T47D (cell line): ENCODE measurements at regions not wholly inside any gene's neighbourhood (a gene's known extent, or its start where the extent isn't known, plus 50 kb on each side); places are given as distances from the start of the nearest gene placed in this dataset.

Experiments
- DNase-seq, 2 experiments: peaks; one replicate each; pipeline versions ENCODE4 v3.0.0 to v3.0.0-alpha.2; 2011 to 2012; ENCODE audit warnings: low read depth in 1 of 2, low spot score in 1 of 2
- JUND ChIP-seq: IDR thresholded peaks from 2 replicates; pipeline ENCODE4 v1.6.1; 2012; ENCODE audit warnings: low read depth
- in situ Hi-C: cut with HindIII; loops from 2 replicates; pipeline ENCODE4 v1.10.0; 2016; ENCODE audit warnings: low sequenced_read_pairs, low pct_unique_long_range_greater_than_20kb

DNA sequence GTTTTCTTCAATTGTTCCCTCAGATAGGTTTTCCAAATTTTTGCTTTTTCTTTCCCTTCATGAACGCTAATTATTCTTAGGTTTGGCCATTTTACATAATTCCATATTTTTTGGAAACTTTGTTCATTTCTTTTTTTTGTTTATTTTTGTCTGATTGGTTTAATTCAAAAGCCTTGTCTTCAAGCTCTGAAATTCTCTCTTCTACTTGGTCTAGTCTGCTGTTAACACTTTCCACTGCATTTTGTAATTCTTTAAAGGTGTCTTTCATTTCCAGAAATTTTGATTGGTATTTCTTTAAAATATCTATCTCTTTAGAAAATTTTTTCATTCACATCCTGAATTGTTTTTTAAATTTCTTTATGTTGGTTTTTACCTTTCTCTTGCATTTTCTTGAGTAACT is 63.9 kb upstream of the VLDLR start:
- in situ Hi-C loops: no loop called here
- DNase-seq: no peak
- TF ChIP-seq JUND: no peak

- peak in 1 of 2 experiments; percentile 6 for DNase-seq
These were observed 62.1 kb upstream of the VLDLR start for GRCh38 chr9:2559192-2560152.

GRCh38 chr9:2560180-2560579 is 61.4 kb upstream of the VLDLR start:
- in situ Hi-C loops: no loop called here
- no peak for DNase-seq
- no peak for TF ChIP-seq JUND

More at GRCh38 chr9:2559192-2560152, 62.1 kb upstream of the VLDLR start:
- TF ChIP-seq JUND: no peak
- in situ Hi-C loops: no loop called here

GRCh38 chr9:2565676-2566340 is 55.8 kb upstream of the VLDLR start:
- in situ Hi-C loops: no loop called here
- no peak for DNase-seq
- TF ChIP-seq JUND: no peak

DNA sequence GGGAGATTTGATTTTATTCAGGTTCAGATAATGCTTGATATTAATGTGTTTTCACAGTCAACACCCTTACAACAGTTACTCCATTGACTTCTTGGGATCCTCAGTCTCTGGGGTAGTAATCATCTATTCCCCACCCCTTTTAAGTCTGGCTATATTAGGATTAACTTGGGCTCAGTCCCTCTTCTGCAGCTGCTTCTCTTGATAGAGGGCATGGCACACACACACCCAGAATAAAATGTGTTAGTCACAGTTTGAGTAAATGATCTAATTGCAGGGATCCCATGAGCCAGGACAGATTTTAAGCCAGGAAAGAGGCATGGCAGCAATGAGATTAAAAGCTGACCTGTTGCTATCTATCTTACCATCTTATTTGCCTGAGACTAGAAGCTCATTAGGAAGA is 53.7 kb upstream of the VLDLR start:
- DNase-seq: no peak
- TF ChIP-seq JUND: no peak
- in situ Hi-C loops: no loop called here

- no peak for DNase-seq
- TF ChIP-seq JUND: no peak
- in situ Hi-C loops: no loop called here
These were observed 52.9 kb upstream of the VLDLR start for GRCh38 chr9:2568689-2569088.

GRCh38 chr9:2570615-2571479 is 50.7 kb upstream of the VLDLR start:
- DNase-seq: peak in 1 of 2 experiments; percentile 21

More at GRCh38 chr9:2570615-2571479, 50.7 kb upstream of the VLDLR start:
- in situ Hi-C loops: no loop called here
- no peak for TF ChIP-seq JUND
